Sigmoid colon (tissue), 6 donors: ENCODE measurements at regions not wholly inside any gene's neighbourhood (a gene's known extent, or its start where the extent isn't known, plus 50 kb on each side); places are given as distances from the start of the nearest gene placed in this dataset.

Experiments used
- DNase-seq: peaks from one replicate; pipeline ENCODE4 v3.0.0-alpha.2; 2019
- H3K27ac ChIP-seq, 4 donors: fragments of 200-600 bp; sonication (generic); one replicate each; pipeline ENCODE4 v1.5.1; 2016 to 2019; ENCODE audit warnings: mild to moderate bottlenecking in 1 of 4
- H3K27me3 ChIP-seq, 3 donors: fragments of 200-600 bp; sonication (generic); one replicate each; pipeline ENCODE4 v1.5.1; 2019; ENCODE audit warnings: mild to moderate bottlenecking in 1 of 3
- H3K36me3 ChIP-seq, 4 donors: fragments of 200-600 bp; sonication (generic); one replicate each; pipeline ENCODE4 v1.5.1; 2016 to 2019
- H3K4me1 ChIP-seq, 4 donors: fragments of 200-600 bp; sonication (generic); one replicate each; pipeline ENCODE4 v1.5.1; 2017 to 2019
- H3K4me3 ChIP-seq, 4 donors: fragments of 200-600 bp; sonication (generic); one replicate each; pipeline ENCODE4 v1.5.1; 2017 to 2019; ENCODE audit warnings: mild to moderate bottlenecking in 2 of 4, moderate library complexity in 1 of 4
- H3K9me3 ChIP-seq, 4 donors: fragments of 200-600 bp in 3 of 4; sonication (generic) in 3 of 4; one replicate each; pipeline versions ENCODE4 v1.5.1 to v1.6.1; 2013 to 2019
- CTCF ChIP-seq, 4 experiments: fragments of 450-650 bp in 3 of 4; fragments of 200-600 bp in 1 of 4; IDR thresholded peaks; one replicate each; pipeline ENCODE4 v1.5.1; 2016 to 2019; ENCODE audit warnings: antibody characterized with exemption in 4 of 4, mild to moderate bottlenecking in 3 of 4, moderate library complexity in 2 of 4
- EP300 ChIP-seq, 4 donors: sonication (generic); formaldehyde crosslinking; IDR thresholded peaks; one replicate each; pipeline ENCODE4 v1.6.1; 2017; ENCODE audit warnings: antibody characterized with exemption in 4 of 4
- POLR2A ChIP-seq, 2 donors: fragments of 450-650 bp; IDR thresholded peaks; one replicate each; pipeline ENCODE4 v1.6.1; 2016; ENCODE audit warnings: antibody characterized with exemption in 2 of 2, mild to moderate bottlenecking in 2 of 2, moderate library complexity in 2 of 2
- POLR2AphosphoS5 ChIP-seq, 4 donors: sonication (generic); formaldehyde crosslinking; IDR thresholded peaks; one replicate each; pipeline ENCODE4 v1.6.1; 2017; ENCODE audit warnings: antibody characterized with exemption in 4 of 4
- WGBS, 2 donors: extraction: QIAGEN DNeasy Blood & Tissue Kit; methylation state at CpG; one replicate each; pipeline ENCODE4 v1.1.7; 2013; 5-methylcytosine and 5-hydroxymethylcytosine counted together
- intact Hi-C: fragments of 100-400 bp; cut with DNase I; formaldehyde crosslinking; loops from one replicate; pipeline ENCODE4 v1.15.1; 2023
- donor health status: healthy with polysubstance abuse.
- donor health status: healthy.

DNA sequence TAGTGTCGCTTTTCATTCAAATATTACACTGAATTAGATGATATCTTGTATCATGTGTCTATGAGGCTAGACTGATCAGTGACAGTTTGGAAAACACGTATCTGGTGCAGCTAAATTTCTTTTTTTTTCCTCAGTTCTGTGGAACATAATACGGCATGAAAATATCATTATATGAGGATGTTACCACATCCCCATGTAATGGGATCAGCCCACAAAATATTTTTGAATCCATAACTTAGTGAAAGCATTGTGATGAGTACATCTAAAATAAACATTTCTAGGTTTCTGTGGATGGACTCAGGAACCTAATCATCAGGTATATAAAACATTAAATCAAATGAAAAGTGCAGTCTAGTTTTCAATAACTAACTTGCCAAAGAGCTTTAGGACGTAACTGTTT is 356.3 kb downstream of the USP25 start:
- no peak for DNase-seq
- 76 to 80% methylated on average over 4 of the region's 4 CpGs for WGBS, 2 donors
- H3K27ac ChIP-seq = no peak overlapping the region
- no peak overlapping the region for H3K4me3 ChIP-seq
- intact Hi-C loops = loop anchor here (10.0 kb wide), 1 partner anchor 1179 kb away; no protein-coding TSS in a partner anchor
- no peak for TF ChIP-seq POLR2A (IDR thresholded peaks at IDR 0.05)
- TF ChIP-seq EP300 (IDR thresholded peaks at IDR 0.05) = no peak
- no peak for TF ChIP-seq POLR2AphosphoS5 (IDR thresholded peaks at IDR 0.05)
- no peak for TF ChIP-seq CTCF (IDR thresholded peaks at IDR 0.05)
- peaks cover 0 to 12% (median 7%) of the 10 kb centered on the region in 4 donors for H3K4me1 ChIP-seq
- no peaks in the 10 kb centered on the region for H3K27me3 ChIP-seq
- H3K36me3 ChIP-seq = no peaks in the 10 kb centered on the region
- no peaks in the 10 kb centered on the region for H3K9me3 ChIP-seq

DNA sequence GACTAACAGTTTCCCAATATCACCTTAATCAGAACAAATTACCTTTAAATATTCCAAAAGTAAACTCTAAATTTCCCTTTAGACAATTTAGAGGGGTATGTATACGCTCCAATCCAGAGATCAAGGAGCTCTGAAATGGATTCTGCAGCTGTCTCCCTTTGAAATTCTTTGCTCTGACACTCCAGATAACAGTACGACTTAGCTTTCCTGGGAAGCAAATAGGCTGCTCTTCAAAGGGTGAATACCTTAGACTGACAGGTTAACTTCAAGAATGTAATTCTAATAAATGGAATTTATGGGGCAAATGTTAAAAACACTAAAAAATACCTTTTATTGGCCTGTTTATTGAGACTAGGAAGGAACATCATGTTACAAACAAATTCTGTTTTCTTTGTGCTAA is 357.2 kb downstream of the USP25 start:
- intact Hi-C loops = loop anchor here (10.0 kb wide), 1 partner anchor 1178 kb away; no protein-coding TSS in a partner anchor
- 27 to 59% methylated on average over 2 of the region's 2 CpGs for WGBS, 2 donors

GRCh38 chr21:16087523-16087922 is 357.7 kb downstream of the USP25 start:
- H3K4me1 ChIP-seq = peaks cover 0 to 12% (median 7%) of the 10 kb centered on the region in 4 donors
- H3K9me3 ChIP-seq = no peaks in the 10 kb centered on the region
- DNase-seq = no peak
- H3K27me3 ChIP-seq = no peaks in the 10 kb centered on the region
- 79 to 93% methylated on average over 1 of the region's 1 CpG for WGBS, 2 donors
- intact Hi-C loops = loop anchor here (10.0 kb wide), 1 partner anchor 1177 kb away; no protein-coding TSS in a partner anchor
- TF ChIP-seq POLR2A (IDR thresholded peaks at IDR 0.05) (no peak), POLR2AphosphoS5 (IDR thresholded peaks at IDR 0.05) (no peak), CTCF (IDR thresholded peaks at IDR 0.05) (no peak), EP300 (IDR thresholded peaks at IDR 0.05) (no peak)
- H3K27ac ChIP-seq = no peak overlapping the region
- H3K4me3 ChIP-seq = no peak overlapping the region
- H3K36me3 ChIP-seq = no peaks in the 10 kb centered on the region

More for the DNA sequence above, 357.2 kb downstream of the USP25 start:
- TF ChIP-seq POLR2AphosphoS5 (IDR thresholded peaks at IDR 0.05) (no peak), EP300 (IDR thresholded peaks at IDR 0.05) (no peak), POLR2A (IDR thresholded peaks at IDR 0.05) (no peak), CTCF (IDR thresholded peaks at IDR 0.05) (no peak)
- H3K27ac ChIP-seq = no peak overlapping the region
- DNase-seq = no peak
- no peaks in the 10 kb centered on the region for H3K36me3 ChIP-seq
- peaks cover 0 to 12% (median 7%) of the 10 kb centered on the region in 4 donors for H3K4me1 ChIP-seq
- H3K27me3 ChIP-seq = no peaks in the 10 kb centered on the region
- H3K9me3 ChIP-seq = no peaks in the 10 kb centered on the region
- H3K4me3 ChIP-seq = no peak overlapping the region

GRCh38 chr21:16088056-16088455 is 358.3 kb downstream of the USP25 start:
- Histone ChIP-seq H3K4me3 (no peak overlapping the region), H3K9me3 (no peaks in the 10 kb centered on the region), H3K4me1 (peaks cover 0 to 12% (median 7%) of the 10 kb centered on the region in 4 donors), H3K27me3 (no peaks in the 10 kb centered on the region), H3K36me3 (no peaks in the 10 kb centered on the region), H3K27ac (no peak overlapping the region)
- intact Hi-C loops = loop anchor here (10.0 kb wide), 1 partner anchor 1177 kb away; no protein-coding TSS in a partner anchor
- no peak for TF ChIP-seq POLR2AphosphoS5 (IDR thresholded peaks at IDR 0.05)
- TF ChIP-seq EP300 (IDR thresholded peaks at IDR 0.05) = no peak
- TF ChIP-seq POLR2A (IDR thresholded peaks at IDR 0.05) = no peak
- no peak for TF ChIP-seq CTCF (IDR thresholded peaks at IDR 0.05)
- WGBS, 2 donors = 79 to 95% methylated on average over 1 of the region's 1 CpG
- DNase-seq = no peak

DNA sequence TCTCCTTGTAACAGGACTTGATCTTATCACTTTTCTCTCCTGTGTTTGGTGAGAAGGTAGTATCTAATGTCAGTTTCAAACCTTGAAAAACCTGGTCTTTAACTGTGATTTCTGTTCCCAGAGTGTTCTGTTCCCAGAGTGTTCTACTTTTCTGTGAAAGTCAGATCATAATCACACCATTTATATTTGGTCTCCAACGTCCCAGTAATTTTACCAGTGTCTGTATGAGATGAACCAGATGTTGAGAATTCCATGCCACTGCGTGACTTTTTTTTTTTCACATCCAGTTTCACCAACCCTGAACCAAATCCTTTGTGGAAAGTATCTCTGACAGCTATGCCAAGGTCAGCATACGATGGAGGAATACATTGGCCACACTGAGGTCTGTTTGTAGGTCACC is 365.2 kb downstream of the USP25 start:
- Histone ChIP-seq H3K27me3 (no peaks in the 10 kb centered on the region), H3K4me3 (no peak overlapping the region), H3K27ac (no peak overlapping the region), H3K4me1 (no peaks in the 10 kb centered on the region), H3K36me3 (no peaks in the 10 kb centered on the region), H3K9me3 (no peaks in the 10 kb centered on the region)
- intact Hi-C loops = no loop called here
- no peak for DNase-seq
- TF ChIP-seq EP300 (IDR thresholded peaks at IDR 0.05) = no peak
- no peak for TF ChIP-seq POLR2AphosphoS5 (IDR thresholded peaks at IDR 0.05)
- TF ChIP-seq CTCF (IDR thresholded peaks at IDR 0.05) = no peak
- no peak for TF ChIP-seq POLR2A (IDR thresholded peaks at IDR 0.05)
- WGBS, 2 donors = 71 to 73% methylated on average over 3 of the region's 3 CpGs
